ENCODE measurements at regions not wholly inside any gene's neighbourhood (a gene's known extent, or its start where the extent isn't known, plus 50 kb on each side); places are given as distances from the start of the nearest gene placed in this dataset.

DNA sequence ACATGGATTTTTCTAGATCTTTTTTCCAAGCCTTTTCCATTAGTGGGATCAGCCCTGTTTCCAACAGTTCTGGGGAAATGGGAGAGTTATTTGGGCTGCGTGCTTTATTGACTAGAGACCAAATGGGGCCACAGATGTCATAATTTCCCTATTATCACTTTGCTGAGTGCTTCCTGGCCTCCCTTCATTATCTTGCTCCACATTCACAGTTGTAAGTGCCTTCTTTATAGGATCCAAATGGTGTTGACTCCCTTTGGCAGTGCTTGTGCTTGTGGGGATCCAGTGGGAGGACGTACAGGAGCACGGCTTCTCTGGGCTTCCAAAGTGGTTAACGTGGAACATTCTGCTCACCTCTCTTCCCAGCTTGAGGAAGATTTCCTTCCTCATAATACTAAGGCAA is 141.0 kb upstream of the RMST start:
- Histone ChIP-seq H3K4me2 (ENCODE audit: control insufficient read depth, extremely low read depth, insufficient read depth, low read depth, low read length) (no peak overlapping the region), H3K79me2 (ENCODE audit: control insufficient read depth, insufficient read depth, low read length) (no peaks in the 10 kb centered on the region), H4K20me1 (ENCODE audit: control insufficient read depth, extremely low read depth, insufficient read depth, low read length) (no peaks in the 10 kb centered on the region), H3K27ac (ENCODE audit: control insufficient read depth, insufficient read depth, low read length) (no peak overlapping the region), H3K9ac (ENCODE audit: control insufficient read depth, extremely low read depth, insufficient read depth, low read length) (no peak overlapping the region), H3K4me1 (ENCODE audit: control insufficient read depth, extremely low read depth, insufficient read depth, low read length) (no peaks in the 10 kb centered on the region), H3K9me1 (ENCODE audit: control insufficient read depth, extremely low read depth, insufficient read depth, low read length) (no peaks in the 10 kb centered on the region), H3K27me3 (ENCODE audit: control insufficient read depth, extremely low read depth, insufficient read depth, low read length) (no peaks in the 10 kb centered on the region), H2AFZ (ENCODE audit: control insufficient read depth, low read length) (no peak overlapping the region), H3K9me3 (ENCODE audit: control insufficient read depth, low read depth, low read length) (no peaks in the 10 kb centered on the region), H3K4me3 (ENCODE audit: control insufficient read depth in 2 of 3, extremely low read depth in 1 of 3, insufficient read depth in 2 of 3, low read depth in 1 of 3, low read length in 3 of 3) (no peak overlapping the region), H3K36me3 (ENCODE audit: control insufficient read depth in 2 of 2, extremely low read depth in 1 of 2, insufficient read depth in 2 of 2, low read length in 2 of 2) (no peaks in the 10 kb centered on the region)
- DNase-seq (ENCODE audit: low read depth, low spot score) (no peak), FAIRE-seq (no peak)
- dilution Hi-C loops (cut with MboI; ENCODE audit: extremely low pct_ligation_motif_present, low sequenced_read_pairs), result no loop called here
- TF ChIP-seq, protein P1, sequence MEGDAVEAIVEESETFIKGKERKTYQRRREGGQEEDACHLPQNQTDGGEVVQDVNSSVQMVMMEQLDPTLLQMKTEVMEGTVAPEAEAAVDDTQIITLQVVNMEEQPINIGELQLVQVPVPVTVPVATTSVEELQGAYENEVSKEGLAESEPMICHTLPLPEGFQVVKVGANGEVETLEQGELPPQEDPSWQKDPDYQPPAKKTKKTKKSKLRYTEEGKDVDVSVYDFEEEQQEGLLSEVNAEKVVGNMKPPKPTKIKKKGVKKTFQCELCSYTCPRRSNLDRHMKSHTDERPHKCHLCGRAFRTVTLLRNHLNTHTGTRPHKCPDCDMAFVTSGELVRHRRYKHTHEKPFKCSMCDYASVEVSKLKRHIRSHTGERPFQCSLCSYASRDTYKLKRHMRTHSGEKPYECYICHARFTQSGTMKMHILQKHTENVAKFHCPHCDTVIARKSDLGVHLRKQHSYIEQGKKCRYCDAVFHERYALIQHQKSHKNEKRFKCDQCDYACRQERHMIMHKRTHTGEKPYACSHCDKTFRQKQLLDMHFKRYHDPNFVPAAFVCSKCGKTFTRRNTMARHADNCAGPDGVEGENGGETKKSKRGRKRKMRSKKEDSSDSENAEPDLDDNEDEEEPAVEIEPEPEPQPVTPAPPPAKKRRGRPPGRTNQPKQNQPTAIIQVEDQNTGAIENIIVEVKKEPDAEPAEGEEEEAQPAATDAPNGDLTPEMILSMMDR (optimal IDR thresholded peaks at IDR 0.05 in 1 of 3, IDR thresholded peaks at IDR 0.05 in 1 of 3, conservative IDR thresholded peaks at IDR 0.05 in 1 of 3; ENCODE audit: extremely low read depth in 1 of 3, insufficient read depth in 2 of 3, low read length in 3 of 3), result no peak
- TF ChIP-seq EZH2 (IDR thresholded peaks at IDR 0.05; ENCODE audit: low read length), result no peak

DNA sequence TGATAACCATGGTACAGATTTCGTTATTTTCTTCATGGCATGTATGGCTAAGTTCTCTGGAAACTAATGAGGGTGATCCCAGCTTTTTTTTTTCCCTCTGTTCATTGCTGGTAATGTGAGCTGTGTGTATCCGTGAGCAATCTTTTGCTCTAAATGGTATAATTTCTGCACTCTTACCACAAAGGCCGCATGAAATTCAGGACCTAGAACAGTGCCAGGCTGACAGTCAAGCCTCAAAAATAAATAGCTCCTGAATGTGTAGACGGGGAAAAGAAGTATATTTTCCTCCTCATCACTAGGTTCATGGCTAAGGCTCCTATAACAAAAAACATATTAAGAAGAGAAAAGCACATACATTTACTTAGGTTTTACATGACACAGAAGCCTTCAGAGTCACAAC is 140.2 kb upstream of the RMST start:
- H3K4me2 ChIP-seq (ENCODE audit: control insufficient read depth, extremely low read depth, insufficient read depth, low read depth, low read length), result no peak overlapping the region

More for the DNA sequence above, 140.2 kb upstream of the RMST start:
- Histone ChIP-seq H3K4me3 (ENCODE audit: control insufficient read depth in 2 of 3, extremely low read depth in 1 of 3, insufficient read depth in 2 of 3, low read depth in 1 of 3, low read length in 3 of 3) (no peak overlapping the region), H3K27me3 (ENCODE audit: control insufficient read depth, extremely low read depth, insufficient read depth, low read length) (no peaks in the 10 kb centered on the region), H3K36me3 (ENCODE audit: control insufficient read depth in 2 of 2, extremely low read depth in 1 of 2, insufficient read depth in 2 of 2, low read length in 2 of 2) (no peaks in the 10 kb centered on the region), H3K4me1 (ENCODE audit: control insufficient read depth, extremely low read depth, insufficient read depth, low read length) (no peaks in the 10 kb centered on the region), H3K9me3 (ENCODE audit: control insufficient read depth, low read depth, low read length) (no peaks in the 10 kb centered on the region), H3K9ac (ENCODE audit: control insufficient read depth, extremely low read depth, insufficient read depth, low read length) (no peak overlapping the region), H3K27ac (ENCODE audit: control insufficient read depth, insufficient read depth, low read length) (no peak overlapping the region), H2AFZ (ENCODE audit: control insufficient read depth, low read length) (no peak overlapping the region), H4K20me1 (ENCODE audit: control insufficient read depth, extremely low read depth, insufficient read depth, low read length) (no peaks in the 10 kb centered on the region), H3K9me1 (ENCODE audit: control insufficient read depth, extremely low read depth, insufficient read depth, low read length) (no peaks in the 10 kb centered on the region), H3K79me2 (ENCODE audit: control insufficient read depth, insufficient read depth, low read length) (no peaks in the 10 kb centered on the region)
- FAIRE-seq (no peak), DNase-seq (ENCODE audit: low read depth, low spot score) (no peak)
- no peak for TF ChIP-seq EZH2 (IDR thresholded peaks at IDR 0.05; ENCODE audit: low read length)
- TF ChIP-seq, protein P1 (optimal IDR thresholded peaks at IDR 0.05 in 1 of 3, IDR thresholded peaks at IDR 0.05 in 1 of 3, conservative IDR thresholded peaks at IDR 0.05 in 1 of 3; ENCODE audit: extremely low read depth in 1 of 3, insufficient read depth in 2 of 3, low read length in 3 of 3), result no peak
- dilution Hi-C loops (cut with MboI; ENCODE audit: extremely low pct_ligation_motif_present, low sequenced_read_pairs), result no loop called here
